Adipocyte (in vitro differentiated cells): ENCODE measurements at regions not wholly inside any gene's neighbourhood (a gene's known extent, or its start where the extent isn't known, plus 50 kb on each side); places are given as distances from the start of the nearest gene placed in this dataset.
"Not testable (repeated sequence)": the region's sequence is repeated elsewhere in the genome, so short reads cannot be mapped to it uniquely, and the experiment has no call there.

Experiments
- DNase-seq: peaks from one replicate; pipeline ENCODE4 v3.0.0-alpha.2; 2015; ENCODE audit warnings: low read depth
- H3K27me3 ChIP-seq: replicated peaks from 2 replicates; pipeline ENCODE4 v1.7.0; 2013; ENCODE audit warnings: mild to moderate bottlenecking, low read length, moderate library complexity; ENCODE audit not compliant: control insufficient read depth, insufficient read depth
- H3K36me3 ChIP-seq: 2 replicates; pipeline ENCODE4 v1.7.0; 2013; ENCODE audit warnings: low read length, mild to moderate bottlenecking, moderate library complexity; ENCODE audit not compliant: control insufficient read depth, insufficient read depth, severe bottlenecking
- H3K4me1 ChIP-seq: 2 replicates; pipeline ENCODE4 v1.7.0; 2013; ENCODE audit warnings: mild to moderate bottlenecking, low read length, moderate library complexity; ENCODE audit not compliant: control insufficient read depth, insufficient read depth
- H3K4me3 ChIP-seq: 2 replicates; pipeline ENCODE4 v1.7.0; 2013; ENCODE audit warnings: mild to moderate bottlenecking, low read length, moderate library complexity
- H3K9ac ChIP-seq: 2 replicates; pipeline ENCODE4 v1.7.0; 2013; ENCODE audit warnings: mild to moderate bottlenecking, low read length, moderate library complexity
- H3K9me3 ChIP-seq: 2 replicates; pipeline ENCODE4 v1.7.0; 2013; ENCODE audit warnings: mild to moderate bottlenecking, low read length, moderate library complexity; ENCODE audit not compliant: control insufficient read depth

DNA sequence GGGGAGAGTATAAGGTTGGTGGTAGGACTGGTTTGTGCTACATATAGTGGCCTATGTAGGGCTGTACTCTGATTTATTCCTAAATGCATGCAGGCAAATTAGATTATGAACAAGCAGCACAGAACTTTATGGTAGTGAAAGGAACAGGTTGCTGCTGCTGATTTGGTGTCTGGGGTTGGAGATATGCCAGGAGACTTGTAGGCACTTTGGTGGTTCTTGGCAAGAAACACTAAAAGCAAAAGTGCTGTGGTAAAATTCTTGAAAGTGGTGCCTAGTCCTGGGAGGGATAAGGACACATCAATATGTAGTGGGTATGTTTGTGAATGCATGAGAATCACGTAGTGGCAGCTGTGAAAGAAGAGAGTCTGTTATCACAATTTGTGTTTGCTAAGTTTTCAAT lies 2126.0 kb downstream of the TP53TG3F start:
- Histone ChIP-seq H3K4me1 (no peaks in the 10 kb centered on the region), H3K36me3 (no peaks in the 10 kb centered on the region), H3K4me3 (no peak overlapping the region), H3K27me3 (no peaks in the 10 kb centered on the region), H3K9ac (no peak overlapping the region), H3K9me3 (no peaks in the 10 kb centered on the region)
- no peak for DNase-seq

DNA sequence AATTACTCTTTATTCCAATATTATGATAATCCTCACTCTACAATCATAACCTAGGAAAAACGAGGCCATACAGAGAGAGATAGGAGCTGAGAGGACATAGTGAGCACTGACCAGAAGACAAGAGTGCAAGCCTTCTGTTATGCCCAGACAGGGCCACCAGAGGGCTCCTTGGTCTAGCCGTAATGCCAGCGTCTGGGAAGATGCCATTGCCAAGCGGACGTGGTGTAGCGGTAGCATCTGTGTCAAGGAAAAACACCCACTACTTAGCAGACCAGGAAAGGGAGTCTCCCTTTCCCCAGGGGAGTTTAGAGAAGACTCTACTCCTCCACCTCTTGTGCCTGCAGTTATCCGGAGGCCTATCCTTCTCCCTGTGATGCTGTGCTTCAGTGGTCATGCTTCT lies 2131.5 kb downstream of the TP53TG3F start:
- DNase-seq, H3K36me3 ChIP-seq, H3K27me3 ChIP-seq: not testable (repeated sequence)

DNA sequence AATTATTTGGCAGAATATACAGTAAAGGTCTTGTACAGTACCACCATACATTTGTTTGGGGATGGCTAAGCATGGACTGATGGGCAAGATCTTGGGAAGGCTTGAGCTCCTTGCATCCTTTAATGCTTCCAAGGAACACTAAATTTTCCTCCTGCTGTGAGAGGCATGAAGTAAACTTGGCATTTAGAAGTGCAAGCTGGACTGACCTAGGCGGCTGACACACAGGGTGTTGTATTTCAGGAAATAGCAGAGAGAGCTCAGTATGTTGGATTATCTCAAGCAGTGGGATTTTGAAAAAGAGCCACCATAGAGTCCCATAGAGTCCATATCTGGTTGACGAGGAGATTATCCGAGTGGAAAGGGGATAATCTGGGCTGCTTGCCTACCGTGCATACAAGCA lies 2137.1 kb downstream of the TP53TG3F start:
- no peaks in the 10 kb centered on the region for H3K27me3 ChIP-seq
- no peaks in the 10 kb centered on the region for H3K9me3 ChIP-seq
- H3K36me3 ChIP-seq: no peaks in the 10 kb centered on the region
- no peak for DNase-seq
- H3K4me3 ChIP-seq: no peak overlapping the region
- no peaks in the 10 kb centered on the region for H3K4me1 ChIP-seq
- no peak overlapping the region for H3K9ac ChIP-seq

More for the DNA sequence above, 2131.5 kb downstream of the TP53TG3F start:
- H3K4me1 ChIP-seq, H3K9ac ChIP-seq, H3K9me3 ChIP-seq, H3K4me3 ChIP-seq: not testable (repeated sequence)

DNA sequence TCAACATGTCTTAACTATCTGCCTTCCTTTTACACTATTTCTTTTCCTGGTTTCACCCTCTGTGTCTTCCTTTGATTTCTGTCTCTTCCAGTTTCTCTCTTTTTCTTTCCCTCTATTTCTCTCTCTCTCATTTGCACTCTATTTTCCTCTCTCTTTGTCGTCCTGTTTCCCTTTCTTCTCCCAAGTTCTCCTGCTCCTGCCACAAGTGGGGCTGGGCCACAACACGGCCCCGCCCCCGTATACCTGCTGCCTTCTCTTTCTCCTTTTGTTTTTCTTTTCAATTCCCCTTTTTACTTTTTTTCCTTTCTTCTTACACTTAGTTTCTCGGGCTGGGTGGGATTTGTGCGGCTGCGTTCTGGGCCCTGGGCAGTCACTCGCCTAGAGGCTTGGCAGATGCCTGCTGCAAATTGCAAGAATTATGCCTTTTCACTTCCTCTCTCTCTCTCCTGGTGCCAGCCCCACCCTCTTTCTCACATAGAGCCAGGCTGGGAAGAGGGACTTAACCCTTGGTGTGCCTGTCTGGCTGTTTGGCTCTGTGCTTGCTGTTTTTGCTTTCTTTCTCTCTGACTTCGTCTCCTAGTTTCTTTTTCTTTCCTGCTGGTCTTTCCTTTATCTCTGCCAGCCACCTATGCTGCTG lies 2139.4 kb downstream of the TP53TG3F start:
- H3K36me3 ChIP-seq: no peaks in the 10 kb centered on the region
- H3K4me3 ChIP-seq: no peak overlapping the region
- no peak overlapping the region for H3K9ac ChIP-seq
- H3K27me3 ChIP-seq: no peaks in the 10 kb centered on the region
- no peak for DNase-seq
- no peaks in the 10 kb centered on the region for H3K4me1 ChIP-seq
- H3K9me3 ChIP-seq: no peaks in the 10 kb centered on the region

DNA sequence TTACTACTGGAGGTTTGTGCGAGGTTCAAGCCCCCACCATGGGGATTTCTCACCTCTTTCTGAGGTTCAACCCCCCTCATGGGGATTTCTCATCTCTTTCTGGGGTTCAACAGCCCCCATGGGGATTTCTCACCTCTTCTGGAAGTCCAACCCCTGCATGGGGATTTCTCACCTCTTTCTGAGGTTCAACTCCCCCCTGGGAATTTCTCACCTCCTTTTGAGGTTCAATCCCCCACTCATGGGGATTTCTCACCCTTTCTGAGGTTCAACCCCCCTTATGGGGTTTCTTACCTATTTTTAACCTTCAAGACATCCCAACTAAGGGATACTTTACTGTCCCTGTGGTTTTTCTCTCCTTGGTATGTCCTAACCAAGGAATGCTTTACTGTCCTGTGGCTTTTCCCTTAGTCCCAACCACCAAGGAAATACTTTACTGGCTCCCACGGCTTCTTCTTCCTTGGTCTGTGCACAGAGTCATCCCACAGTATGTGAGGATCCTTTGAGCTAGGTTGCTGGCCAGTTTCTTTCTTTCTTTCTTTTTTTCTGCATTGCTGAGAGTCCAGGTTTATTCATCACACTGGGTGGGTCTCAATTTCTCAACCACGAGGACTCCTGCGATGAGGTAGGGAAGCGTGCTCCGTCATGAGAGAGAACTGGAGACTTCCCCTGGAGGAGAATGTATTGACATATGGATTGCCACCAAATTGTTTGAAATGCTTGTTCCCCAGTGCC lies 2140.2 kb downstream of the TP53TG3F start:
- DNase-seq: no peak
- H3K4me3 ChIP-seq: no peak overlapping the region
- H3K27me3 ChIP-seq: no peaks in the 10 kb centered on the region
- no peak overlapping the region for H3K9ac ChIP-seq
- no peaks in the 10 kb centered on the region for H3K36me3 ChIP-seq
- no peaks in the 10 kb centered on the region for H3K4me1 ChIP-seq
- no peaks in the 10 kb centered on the region for H3K9me3 ChIP-seq

DNA sequence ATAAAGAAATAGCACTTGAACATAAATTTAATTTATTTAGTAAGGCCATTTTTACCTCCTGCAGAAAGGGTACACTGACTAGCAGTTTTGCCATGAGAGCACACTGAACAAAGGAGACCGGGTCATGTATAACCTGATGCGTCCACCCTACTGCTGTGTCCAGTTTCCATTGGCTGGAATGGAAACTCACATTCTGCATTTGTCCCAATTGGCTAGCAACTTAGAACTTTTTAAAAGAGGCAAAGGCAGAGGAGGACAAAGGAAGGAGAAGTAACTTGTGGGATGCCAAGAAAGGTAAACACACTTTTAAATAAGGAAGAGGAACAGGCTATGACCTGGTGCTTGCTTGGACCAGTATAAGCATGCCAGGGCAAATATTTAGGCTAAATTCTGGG lies 2140.7 kb downstream of the TP53TG3F start:
- H3K9me3 ChIP-seq, H3K4me3 ChIP-seq, H3K27me3 ChIP-seq, H3K9ac ChIP-seq, H3K36me3 ChIP-seq, H3K4me1 ChIP-seq, DNase-seq: not testable (repeated sequence)

DNA sequence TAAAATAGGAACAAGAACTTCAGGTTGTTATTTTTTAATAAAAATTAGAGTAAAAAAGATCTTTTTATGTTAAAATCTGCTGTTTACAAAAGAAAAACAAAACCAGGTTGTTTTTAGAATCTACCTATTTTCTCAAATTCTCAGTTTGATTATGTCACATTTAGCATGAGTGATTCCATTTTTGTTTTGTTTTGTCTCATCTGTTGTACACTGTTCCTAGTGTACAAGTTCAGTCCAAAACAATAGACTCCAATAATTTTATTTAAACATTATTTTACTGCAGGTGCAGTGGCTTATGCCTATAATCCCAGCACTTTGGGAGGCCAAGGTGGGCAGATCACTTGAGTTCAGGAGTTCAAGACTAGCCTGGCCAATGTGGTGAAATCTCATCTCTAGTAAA lies 2142.7 kb downstream of the TP53TG3F start:
- Histone ChIP-seq H3K4me3 (no peak overlapping the region), H3K9ac (no peak overlapping the region), H3K36me3 (no peaks in the 10 kb centered on the region), H3K4me1 (no peaks in the 10 kb centered on the region), H3K9me3 (no peaks in the 10 kb centered on the region), H3K27me3 (no peaks in the 10 kb centered on the region)
- no peak for DNase-seq

DNA sequence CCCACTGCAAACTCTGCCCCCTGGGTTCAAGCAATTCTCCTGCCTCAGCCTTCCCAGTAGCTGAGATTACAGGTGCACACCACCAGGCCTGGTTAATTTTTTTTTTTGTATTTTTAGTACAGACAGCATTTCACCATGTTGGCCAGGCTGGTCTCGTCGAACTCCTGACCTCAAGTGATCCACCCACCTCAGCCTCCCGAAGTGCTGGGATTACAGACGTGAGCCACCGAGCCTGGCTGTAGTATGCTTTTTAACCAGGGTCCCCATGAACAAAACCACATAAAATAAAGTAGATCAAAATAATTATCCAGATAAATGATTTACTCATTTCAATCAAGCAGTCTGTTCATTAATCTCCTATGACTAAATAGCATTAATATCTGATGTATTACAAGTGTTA lies 2144.0 kb downstream of the TP53TG3F start:
- H3K4me1 ChIP-seq, H3K36me3 ChIP-seq, H3K4me3 ChIP-seq, H3K9me3 ChIP-seq, H3K9ac ChIP-seq, H3K27me3 ChIP-seq, DNase-seq: not testable (repeated sequence)

DNA sequence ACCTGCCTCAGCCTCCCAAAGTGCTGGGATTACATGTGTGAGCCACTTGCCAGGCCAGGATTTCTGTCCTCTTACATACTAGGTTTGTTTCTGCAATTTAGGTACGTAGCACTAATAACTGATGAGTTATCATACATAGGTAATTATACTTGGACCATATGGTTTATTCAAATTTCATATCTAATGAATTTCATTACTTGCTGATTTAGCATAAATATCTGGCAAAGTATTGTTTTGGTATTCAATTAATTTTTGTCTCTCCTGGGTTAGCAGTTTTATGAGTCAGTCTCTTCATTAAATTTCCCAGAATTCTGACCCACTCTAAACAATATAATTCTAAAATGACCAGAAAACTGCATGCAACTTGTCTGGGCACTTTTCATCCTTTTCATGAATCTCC lies 2146.5 kb downstream of the TP53TG3F start:
- Histone ChIP-seq H3K27me3 (no peaks in the 10 kb centered on the region), H3K9me3 (no peaks in the 10 kb centered on the region), H3K4me1 (no peaks in the 10 kb centered on the region), H3K4me3 (no peak overlapping the region), H3K9ac (no peak overlapping the region), H3K36me3 (no peaks in the 10 kb centered on the region)
- no peak for DNase-seq

DNA sequence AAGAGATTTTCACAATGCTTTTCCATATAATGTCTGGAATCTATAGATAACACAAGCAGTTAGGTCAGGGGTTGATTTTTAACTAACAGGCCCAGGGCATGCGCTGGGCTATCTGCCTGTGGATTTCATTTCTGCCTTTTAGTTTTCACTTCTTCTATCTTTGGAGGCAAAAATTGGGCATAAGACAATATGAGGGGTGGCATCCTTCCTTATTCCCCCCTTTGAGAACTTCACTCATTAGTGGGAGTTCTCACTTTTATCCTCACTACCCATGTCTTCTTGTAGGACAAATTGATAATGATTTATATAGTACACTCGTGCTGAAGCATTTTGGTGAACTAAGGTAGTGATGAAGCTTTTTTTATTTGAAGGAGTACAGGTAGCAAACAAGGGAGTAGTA lies 2155.5 kb downstream of the TP53TG3F start:
- H3K9ac ChIP-seq, DNase-seq, H3K27me3 ChIP-seq, H3K4me1 ChIP-seq, H3K36me3 ChIP-seq, H3K4me3 ChIP-seq: not testable (repeated sequence)
- peaks cover 11% of the 10 kb centered on the region for H3K9me3 ChIP-seq

DNA sequence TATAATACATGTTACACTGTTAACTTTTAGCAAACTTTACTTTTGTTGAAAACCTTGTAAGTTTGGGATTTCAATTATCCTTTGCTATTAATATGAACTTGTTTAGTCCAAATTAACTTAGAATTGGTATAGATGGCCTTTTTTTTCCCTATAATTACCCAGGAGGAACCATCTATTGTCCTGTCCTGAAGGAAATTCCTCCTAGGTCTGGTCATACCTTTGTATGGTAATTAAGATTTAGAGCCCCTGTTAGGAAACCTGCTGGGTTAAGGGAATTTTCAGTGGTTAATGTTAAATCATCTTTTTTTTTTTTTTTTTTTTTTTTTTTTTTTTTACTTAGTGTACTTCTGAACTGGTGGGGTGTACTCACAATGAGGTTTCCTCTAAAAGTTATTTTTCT lies 2159.8 kb downstream of the TP53TG3F start:
- H3K4me3 ChIP-seq, H3K36me3 ChIP-seq, H3K4me1 ChIP-seq, H3K9ac ChIP-seq, DNase-seq, H3K27me3 ChIP-seq: not testable (repeated sequence)
- H3K9me3 ChIP-seq: peaks cover 11% of the 10 kb centered on the region

DNA sequence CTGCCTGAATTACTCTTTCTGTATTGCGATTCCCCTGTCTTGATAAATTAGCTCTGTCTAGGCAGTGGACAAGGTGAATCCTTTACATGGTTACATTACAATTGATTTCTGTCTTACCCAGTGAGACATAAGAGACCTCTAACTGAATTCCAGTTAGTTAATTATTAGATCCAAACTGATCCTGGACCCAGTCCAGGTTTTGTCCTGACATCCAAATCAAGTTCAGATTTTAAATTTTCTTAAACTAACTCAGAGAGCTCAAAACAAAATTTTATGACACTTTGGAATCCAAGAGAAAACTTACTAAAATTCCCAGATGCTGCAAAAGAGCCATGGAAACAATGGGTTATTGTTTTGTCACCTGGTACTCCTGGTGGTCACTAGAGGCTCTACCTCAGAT lies 2166.6 kb downstream of the TP53TG3F start:
- no peak overlapping the region for H3K9ac ChIP-seq
- no peak overlapping the region for H3K4me3 ChIP-seq
- H3K27me3 ChIP-seq: no peaks in the 10 kb centered on the region
- H3K36me3 ChIP-seq: no peaks in the 10 kb centered on the region
- no peaks in the 10 kb centered on the region for H3K9me3 ChIP-seq
- no peaks in the 10 kb centered on the region for H3K4me1 ChIP-seq
- DNase-seq: no peak
